ENCODE measurements at regions not wholly inside any gene's neighbourhood (a gene's known extent, or its start where the extent isn't known, plus 50 kb on each side); places are given as distances from the start of the nearest gene placed in this dataset.
"Not testable (repeated sequence)": the region's sequence is repeated elsewhere in the genome, so short reads cannot be mapped to it uniquely, and the experiment has no call there.

- no peak overlapping the region for H3K27ac ChIP-seq
- no peak for TF ChIP-seq CTCF (conservative IDR thresholded peaks at IDR 0.05)
Observed at GRCh38 chr2:41329040-41329439, 718.8 kb upstream of the PKDCC start.

- H3K27ac ChIP-seq, result no peak overlapping the region
- TF ChIP-seq CTCF (conservative IDR thresholded peaks at IDR 0.05), result no peak
Observed at GRCh38 chr2:41334159-41334558, 713.7 kb upstream of the PKDCC start.

DNA sequence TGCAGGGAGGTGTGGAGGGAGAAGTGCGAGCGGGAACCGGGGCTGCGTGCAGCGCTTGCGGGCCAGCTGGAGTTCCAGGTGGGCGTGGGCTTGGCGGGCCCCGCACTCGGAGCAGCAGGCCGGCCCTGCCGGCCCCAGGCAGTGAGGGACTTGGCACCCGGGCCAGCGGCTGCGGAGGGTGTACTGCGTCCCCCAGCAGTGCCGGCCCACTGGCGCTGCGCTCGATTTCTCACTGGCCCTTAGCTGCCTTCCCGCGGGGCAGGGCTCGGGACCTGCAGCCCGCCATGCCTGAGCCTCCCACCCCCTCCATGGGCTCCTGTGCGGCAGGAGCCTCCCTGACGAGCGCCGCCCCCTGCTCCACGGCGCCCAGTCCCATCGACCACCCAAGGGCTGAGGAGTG, 712.2 kb upstream of the PKDCC start:
- H3K27ac ChIP-seq, result not testable (repeated sequence)

GRCh38 chr2:41337956-41338355, 709.9 kb upstream of the PKDCC start:
- no peak overlapping the region for H3K27ac ChIP-seq
- TF ChIP-seq CTCF (conservative IDR thresholded peaks at IDR 0.05), result no peak

DNA sequence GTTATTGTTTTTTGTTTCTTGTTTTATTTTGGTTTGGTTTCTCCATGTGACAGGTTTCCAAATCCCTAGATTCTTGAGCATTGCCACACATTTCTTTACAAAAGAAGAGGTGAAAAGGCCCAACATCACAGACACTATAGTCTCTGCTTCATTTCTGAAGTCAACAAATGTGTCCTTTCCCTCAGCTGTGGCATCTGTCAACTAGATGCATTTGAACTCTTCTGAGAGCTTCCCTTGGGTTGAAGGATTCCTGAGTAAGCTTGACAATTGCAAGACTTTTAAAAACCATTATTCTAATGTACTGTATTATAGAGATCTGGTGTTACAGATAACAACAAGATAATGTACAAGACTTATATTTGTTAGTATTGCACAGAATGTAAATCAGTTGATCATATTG, 703.3 kb upstream of the PKDCC start:
- H3K27ac ChIP-seq, result no peak overlapping the region
- TF ChIP-seq CTCF (conservative IDR thresholded peaks at IDR 0.05), result no peak

GRCh38 chr2:41353060-41353459, 694.8 kb upstream of the PKDCC start:
- no peak for TF ChIP-seq CTCF (conservative IDR thresholded peaks at IDR 0.05)
- H3K27ac ChIP-seq, result no peak overlapping the region

DNA sequence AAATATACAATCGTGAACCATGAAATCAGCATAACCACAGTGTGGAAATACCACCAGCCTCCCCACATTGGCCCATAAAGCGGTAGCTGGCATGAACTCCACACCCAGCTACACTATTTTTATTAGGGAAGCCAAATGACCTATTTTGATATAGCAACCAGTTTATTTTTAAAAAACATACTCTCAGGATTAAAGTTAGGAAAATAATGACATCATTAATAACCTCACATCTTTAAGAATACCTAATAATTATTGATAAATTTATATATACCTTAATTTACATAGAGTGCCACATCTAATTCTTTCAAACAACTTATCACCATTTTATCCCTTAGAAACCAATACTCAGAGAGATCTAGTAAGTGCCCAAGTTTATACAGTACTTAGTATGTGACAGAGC, 692.0 kb upstream of the PKDCC start:
- TF ChIP-seq CTCF (conservative IDR thresholded peaks at IDR 0.05), result no peak
- H3K27ac ChIP-seq, result no peak overlapping the region

DNA sequence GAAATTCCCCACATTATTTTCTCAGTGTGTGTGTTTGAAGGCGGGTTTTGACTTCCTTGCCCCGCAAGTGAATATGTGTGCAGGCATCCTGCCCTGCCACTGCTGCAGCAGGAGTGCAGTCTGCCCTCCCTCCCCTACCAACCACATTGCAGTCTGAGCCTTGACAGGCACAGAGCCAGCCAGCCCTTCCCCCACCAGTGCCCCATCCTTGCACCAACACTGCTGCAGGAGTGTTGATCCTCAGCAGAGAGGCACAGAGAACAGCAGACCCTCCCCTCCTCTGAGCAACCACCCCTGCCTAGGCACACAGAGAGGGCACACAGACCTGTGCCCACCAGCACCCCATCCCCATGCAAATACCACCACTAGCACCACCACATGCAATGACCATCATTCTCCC, 683.0 kb upstream of the PKDCC start:
- H3K27ac ChIP-seq, result no peak overlapping the region
- no peak for TF ChIP-seq CTCF (conservative IDR thresholded peaks at IDR 0.05)

Measured in VCaP (cell line).